ENCODE measurements at regions not wholly inside any gene's neighbourhood (a gene's known extent, or its start where the extent isn't known, plus 50 kb on each side); places are given as distances from the start of the nearest gene placed in this dataset.

DNA sequence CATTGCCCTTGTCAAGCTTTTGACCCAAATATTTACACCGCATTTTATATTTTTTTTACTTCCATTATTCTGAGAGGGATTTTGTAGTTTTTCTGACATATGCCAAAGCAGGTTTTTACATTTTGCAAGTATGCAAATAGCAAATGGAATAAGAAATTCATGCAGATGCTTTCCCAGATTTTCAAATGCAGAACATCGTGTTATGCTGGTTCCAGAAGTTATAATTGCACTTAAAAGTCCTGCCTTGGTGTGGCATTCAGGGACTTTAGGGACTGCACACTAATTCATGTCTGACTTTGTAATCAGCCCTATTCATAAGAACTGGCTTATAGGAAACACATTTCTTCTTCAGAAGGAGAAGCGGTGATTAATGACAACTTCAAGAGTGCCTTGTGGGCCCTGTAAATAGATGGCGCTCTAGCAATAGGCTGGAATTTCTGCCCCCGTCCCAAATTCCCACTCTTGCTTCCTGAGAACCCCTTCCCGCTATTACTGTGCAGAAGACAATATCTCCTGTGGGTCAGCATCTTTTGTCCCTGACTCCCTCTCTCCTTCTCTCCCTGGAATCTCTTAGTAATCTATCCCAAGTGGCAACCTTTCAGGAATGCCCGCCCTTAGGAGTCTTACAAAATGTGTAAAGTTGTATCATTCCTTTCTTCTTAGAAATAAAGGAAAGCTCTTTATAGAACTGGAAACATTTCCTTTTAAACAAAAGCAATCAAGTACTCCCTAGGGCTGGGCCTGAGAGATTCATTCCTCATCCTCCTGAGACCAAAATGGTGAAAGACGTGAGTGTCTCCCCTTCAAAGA, 264.0 kb downstream of the INHBA start (continued):
- TF ChIP-seq, protein P1, sequence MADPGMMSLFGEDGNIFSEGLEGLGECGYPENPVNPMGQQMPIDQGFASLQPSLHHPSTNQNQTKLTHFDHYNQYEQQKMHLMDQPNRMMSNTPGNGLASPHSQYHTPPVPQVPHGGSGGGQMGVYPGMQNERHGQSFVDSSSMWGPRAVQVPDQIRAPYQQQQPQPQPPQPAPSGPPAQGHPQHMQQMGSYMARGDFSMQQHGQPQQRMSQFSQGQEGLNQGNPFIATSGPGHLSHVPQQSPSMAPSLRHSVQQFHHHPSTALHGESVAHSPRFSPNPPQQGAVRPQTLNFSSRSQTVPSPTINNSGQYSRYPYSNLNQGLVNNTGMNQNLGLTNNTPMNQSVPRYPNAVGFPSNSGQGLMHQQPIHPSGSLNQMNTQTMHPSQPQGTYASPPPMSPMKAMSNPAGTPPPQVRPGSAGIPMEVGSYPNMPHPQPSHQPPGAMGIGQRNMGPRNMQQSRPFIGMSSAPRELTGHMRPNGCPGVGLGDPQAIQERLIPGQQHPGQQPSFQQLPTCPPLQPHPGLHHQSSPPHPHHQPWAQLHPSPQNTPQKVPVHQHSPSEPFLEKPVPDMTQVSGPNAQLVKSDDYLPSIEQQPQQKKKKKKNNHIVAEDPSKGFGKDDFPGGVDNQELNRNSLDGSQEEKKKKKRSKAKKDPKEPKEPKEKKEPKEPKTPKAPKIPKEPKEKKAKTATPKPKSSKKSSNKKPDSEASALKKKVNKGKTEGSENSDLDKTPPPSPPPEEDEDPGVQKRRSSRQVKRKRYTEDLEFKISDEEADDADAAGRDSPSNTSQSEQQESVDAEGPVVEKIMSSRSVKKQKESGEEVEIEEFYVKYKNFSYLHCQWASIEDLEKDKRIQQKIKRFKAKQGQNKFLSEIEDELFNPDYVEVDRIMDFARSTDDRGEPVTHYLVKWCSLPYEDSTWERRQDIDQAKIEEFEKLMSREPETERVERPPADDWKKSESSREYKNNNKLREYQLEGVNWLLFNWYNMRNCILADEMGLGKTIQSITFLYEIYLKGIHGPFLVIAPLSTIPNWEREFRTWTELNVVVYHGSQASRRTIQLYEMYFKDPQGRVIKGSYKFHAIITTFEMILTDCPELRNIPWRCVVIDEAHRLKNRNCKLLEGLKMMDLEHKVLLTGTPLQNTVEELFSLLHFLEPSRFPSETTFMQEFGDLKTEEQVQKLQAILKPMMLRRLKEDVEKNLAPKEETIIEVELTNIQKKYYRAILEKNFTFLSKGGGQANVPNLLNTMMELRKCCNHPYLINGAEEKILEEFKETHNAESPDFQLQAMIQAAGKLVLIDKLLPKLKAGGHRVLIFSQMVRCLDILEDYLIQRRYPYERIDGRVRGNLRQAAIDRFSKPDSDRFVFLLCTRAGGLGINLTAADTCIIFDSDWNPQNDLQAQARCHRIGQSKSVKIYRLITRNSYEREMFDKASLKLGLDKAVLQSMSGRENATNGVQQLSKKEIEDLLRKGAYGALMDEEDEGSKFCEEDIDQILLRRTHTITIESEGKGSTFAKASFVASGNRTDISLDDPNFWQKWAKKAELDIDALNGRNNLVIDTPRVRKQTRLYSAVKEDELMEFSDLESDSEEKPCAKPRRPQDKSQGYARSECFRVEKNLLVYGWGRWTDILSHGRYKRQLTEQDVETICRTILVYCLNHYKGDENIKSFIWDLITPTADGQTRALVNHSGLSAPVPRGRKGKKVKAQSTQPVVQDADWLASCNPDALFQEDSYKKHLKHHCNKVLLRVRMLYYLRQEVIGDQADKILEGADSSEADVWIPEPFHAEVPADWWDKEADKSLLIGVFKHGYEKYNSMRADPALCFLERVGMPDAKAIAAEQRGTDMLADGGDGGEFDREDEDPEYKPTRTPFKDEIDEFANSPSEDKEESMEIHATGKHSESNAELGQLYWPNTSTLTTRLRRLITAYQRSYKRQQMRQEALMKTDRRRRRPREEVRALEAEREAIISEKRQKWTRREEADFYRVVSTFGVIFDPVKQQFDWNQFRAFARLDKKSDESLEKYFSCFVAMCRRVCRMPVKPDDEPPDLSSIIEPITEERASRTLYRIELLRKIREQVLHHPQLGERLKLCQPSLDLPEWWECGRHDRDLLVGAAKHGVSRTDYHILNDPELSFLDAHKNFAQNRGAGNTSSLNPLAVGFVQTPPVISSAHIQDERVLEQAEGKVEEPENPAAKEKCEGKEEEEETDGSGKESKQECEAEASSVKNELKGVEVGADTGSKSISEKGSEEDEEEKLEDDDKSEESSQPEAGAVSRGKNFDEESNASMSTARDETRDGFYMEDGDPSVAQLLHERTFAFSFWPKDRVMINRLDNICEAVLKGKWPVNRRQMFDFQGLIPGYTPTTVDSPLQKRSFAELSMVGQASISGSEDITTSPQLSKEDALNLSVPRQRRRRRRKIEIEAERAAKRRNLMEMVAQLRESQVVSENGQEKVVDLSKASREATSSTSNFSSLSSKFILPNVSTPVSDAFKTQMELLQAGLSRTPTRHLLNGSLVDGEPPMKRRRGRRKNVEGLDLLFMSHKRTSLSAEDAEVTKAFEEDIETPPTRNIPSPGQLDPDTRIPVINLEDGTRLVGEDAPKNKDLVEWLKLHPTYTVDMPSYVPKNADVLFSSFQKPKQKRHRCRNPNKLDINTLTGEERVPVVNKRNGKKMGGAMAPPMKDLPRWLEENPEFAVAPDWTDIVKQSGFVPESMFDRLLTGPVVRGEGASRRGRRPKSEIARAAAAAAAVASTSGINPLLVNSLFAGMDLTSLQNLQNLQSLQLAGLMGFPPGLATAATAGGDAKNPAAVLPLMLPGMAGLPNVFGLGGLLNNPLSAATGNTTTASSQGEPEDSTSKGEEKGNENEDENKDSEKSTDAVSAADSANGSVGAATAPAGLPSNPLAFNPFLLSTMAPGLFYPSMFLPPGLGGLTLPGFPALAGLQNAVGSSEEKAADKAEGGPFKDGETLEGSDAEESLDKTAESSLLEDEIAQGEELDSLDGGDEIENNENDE (IDR thresholded peaks at IDR 0.05; ENCODE audit: insufficient replicate concordance, low read length): no peak
- TF ChIP-seq MAFK (IDR thresholded peaks at IDR 0.05; ENCODE audit: low read depth, low read length): no peak
- no peak for TF ChIP-seq FOSL1 (IDR thresholded peaks at IDR 0.05; ENCODE audit: insufficient read depth, low read depth, low read length)
- TF ChIP-seq RBBP5 (IDR thresholded peaks at IDR 0.05; ENCODE audit: borderline replicate concordance, low read depth, low read length): no peak
